Subcutaneous abdominal adipose tissue (tissue), 5 donors: ENCODE measurements at regions not wholly inside any gene's neighbourhood (a gene's known extent, or its start where the extent isn't known, plus 50 kb on each side); places are given as distances from the start of the nearest gene placed in this dataset.

Experiments used
- H3K27ac ChIP-seq: one replicate; pipeline ENCODE4 v1.7.0; 2013; ENCODE audit warnings: low read depth, mild to moderate bottlenecking, inconsistent platforms, low read length, moderate library complexity
- H3K27me3 ChIP-seq, 5 donors: one replicate each; pipeline ENCODE4 v1.7.0; 2013; ENCODE audit warnings: low read length in 5 of 5, inconsistent platforms in 1 of 5; ENCODE audit not compliant: control insufficient read depth in 5 of 5, insufficient read depth in 4 of 5
- H3K36me3 ChIP-seq, 5 donors: one replicate each; pipeline ENCODE4 v1.7.0; 2013; ENCODE audit warnings: low read length in 5 of 5; ENCODE audit not compliant: control insufficient read depth in 5 of 5, insufficient read depth in 5 of 5
- H3K4me1 ChIP-seq, 5 donors: one replicate each; pipeline ENCODE4 v1.7.0; 2013; ENCODE audit warnings: low read length in 5 of 5, mild to moderate bottlenecking in 3 of 5, moderate library complexity in 1 of 5; ENCODE audit not compliant: control insufficient read depth in 5 of 5, insufficient read depth in 5 of 5
- H3K4me3 ChIP-seq, 5 donors: one replicate each; pipeline ENCODE4 v1.7.0; 2013; ENCODE audit warnings: low read length in 5 of 5, low read depth in 1 of 5
- H3K9ac ChIP-seq, 5 donors: one replicate each; pipeline ENCODE4 v1.7.0; 2013; ENCODE audit warnings: low read length in 5 of 5, mild to moderate bottlenecking in 4 of 5, moderate library complexity in 3 of 5
- H3K9me3 ChIP-seq, 5 donors: one replicate each; pipeline ENCODE4 v1.7.0; 2013; ENCODE audit warnings: low read length in 5 of 5; ENCODE audit not compliant: control insufficient read depth in 5 of 5
- donor health status: healthy.
- donor health status: healthy.
- donor health status: healthy.
- donor health status: healthy.
- donor health status: healthy.

DNA sequence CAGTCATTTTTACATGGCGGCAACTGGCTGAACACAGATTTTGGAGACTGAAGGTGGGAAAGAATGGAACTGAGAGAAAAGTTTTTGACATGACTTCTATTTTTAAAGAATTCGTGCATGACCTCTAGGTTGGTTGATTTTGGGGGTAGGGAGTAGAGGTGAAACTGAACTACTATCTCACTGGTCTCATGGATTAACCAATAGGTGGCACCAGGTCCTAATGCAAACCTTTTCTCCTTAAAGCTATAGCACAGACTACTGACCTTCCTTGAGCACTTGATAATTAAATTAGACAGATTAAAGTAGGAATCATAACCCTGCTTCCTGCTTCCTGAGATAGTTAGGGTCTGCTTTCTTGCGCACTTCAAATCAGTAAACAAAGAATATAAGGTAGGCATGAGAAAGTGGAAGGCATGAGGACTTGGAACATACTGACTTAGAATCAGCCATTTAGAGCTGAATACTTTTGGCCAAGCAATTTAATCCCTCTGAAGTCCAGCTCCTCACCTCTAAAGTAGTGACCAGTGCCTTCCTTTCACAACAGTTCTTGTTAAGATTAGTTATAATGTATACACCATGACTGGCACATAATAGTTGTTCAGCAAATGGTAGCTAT lies 206.0 kb downstream of the CENPF start:
- peaks cover 0 to 2% (median 0%) of the 10 kb centered on the region in 5 donors for H3K4me1 ChIP-seq
- H3K4me3 ChIP-seq: no peak overlapping the region
- no peaks in the 10 kb centered on the region for H3K36me3 ChIP-seq
- H3K27ac ChIP-seq: no peak overlapping the region
- H3K27me3 ChIP-seq: no peaks in the 10 kb centered on the region
- peaks cover 0 to 10% (median 8%) of the 10 kb centered on the region in 5 donors for H3K9me3 ChIP-seq
- H3K9ac ChIP-seq: no peak overlapping the region

DNA sequence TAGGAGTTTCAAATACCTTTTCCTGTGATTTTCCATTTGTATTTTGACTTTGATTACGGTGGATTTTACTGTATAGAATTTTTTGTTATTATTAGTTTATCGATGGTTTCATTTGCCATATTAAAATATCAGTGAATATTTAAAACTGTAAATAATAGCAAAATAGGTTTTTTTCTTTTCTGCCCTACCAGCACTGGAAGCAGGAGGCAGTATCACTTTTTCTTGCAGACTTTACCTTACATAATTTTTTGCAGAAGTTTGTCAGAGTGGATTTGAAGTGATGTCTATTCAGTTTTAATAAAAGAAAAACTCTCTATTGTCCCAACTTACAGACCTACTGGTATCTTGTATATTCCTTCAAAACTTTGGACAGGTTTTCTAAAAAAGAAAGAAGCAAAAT lies 213.6 kb downstream of the CENPF start:
- Histone ChIP-seq H3K36me3 (no peaks in the 10 kb centered on the region), H3K27me3 (no peaks in the 10 kb centered on the region), H3K4me3 (no peak overlapping the region), H3K9me3 (no peaks in the 10 kb centered on the region), H3K4me1 (no peaks in the 10 kb centered on the region), H3K27ac (no peak overlapping the region), H3K9ac (no peak overlapping the region)

DNA sequence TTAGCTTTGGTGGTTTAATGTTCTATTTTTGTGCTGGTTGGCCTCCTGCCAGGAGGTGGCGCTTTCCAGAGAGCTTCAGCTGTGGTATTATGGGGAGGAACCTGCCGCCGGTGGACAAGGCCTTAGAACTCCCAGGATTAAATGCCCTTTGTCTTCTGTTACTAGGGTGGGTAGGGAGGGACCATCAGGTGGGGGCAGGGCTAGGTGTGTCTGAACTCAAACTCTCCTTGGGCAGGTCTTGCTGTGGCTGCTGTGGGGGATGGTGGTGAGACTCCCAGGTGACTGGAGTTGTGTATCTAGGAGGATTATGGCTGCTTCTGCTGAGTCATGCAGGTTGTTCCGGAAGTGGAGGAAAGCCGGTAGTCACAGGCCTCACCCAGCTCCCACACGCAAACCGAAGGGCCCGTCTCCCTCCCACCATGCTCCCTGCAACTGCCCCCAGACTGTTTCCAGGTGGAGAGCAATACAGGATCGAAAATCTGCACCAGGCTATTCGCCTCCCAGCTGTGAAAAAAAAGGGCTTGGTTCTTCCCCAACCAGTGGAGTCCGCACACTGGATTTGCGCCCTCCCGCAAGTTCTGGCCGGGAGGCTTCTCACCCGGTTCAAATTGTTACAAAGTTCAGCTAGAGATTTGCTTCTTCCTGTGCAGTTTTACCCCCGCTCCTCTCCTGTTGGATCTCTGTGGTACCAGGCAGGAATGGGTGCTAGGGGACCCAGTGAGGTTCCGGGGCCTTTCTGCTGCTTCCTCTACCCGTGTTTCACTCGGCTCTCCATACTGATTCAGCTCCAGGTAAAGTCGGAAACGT lies 220.5 kb downstream of the CENPF start:
- Histone ChIP-seq H3K27ac (no peak overlapping the region), H3K9me3 (peaks cover 0 to 11% (median 10%) of the 10 kb centered on the region in 5 donors), H3K4me1 (no peaks in the 10 kb centered on the region)

DNA sequence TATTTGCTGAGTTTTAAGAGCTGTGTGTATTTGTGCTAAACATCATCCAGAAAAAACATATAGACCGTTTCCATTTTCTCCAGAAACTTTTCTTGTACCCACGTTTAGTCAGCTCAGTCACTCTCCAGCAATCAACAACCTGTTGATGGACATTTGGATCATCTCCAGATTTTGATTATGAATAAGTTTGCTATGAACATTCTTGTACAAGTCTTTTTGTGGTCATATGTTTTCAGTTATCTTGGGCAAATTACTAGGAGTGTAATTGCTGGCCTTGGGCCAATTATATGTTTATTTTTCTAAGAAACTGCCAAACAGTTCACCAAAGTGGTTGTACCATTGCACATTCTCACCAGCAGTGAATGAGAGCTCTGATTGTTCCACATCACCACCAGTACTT lies 221.8 kb downstream of the CENPF start:
- peaks cover 0 to 16% (median 11%) of the 10 kb centered on the region in 5 donors for H3K9me3 ChIP-seq
- H3K9ac ChIP-seq: no peak overlapping the region
- no peaks in the 10 kb centered on the region for H3K36me3 ChIP-seq
- H3K27me3 ChIP-seq: no peaks in the 10 kb centered on the region
- H3K27ac ChIP-seq: no peak overlapping the region
- H3K4me3 ChIP-seq: no peak overlapping the region
- H3K4me1 ChIP-seq: no peaks in the 10 kb centered on the region

More for the DNA sequence above, 220.5 kb downstream of the CENPF start:
- no peaks in the 10 kb centered on the region for H3K36me3 ChIP-seq
- no peak overlapping the region for H3K4me3 ChIP-seq
- H3K9ac ChIP-seq: no peak overlapping the region
- no peaks in the 10 kb centered on the region for H3K27me3 ChIP-seq

DNA sequence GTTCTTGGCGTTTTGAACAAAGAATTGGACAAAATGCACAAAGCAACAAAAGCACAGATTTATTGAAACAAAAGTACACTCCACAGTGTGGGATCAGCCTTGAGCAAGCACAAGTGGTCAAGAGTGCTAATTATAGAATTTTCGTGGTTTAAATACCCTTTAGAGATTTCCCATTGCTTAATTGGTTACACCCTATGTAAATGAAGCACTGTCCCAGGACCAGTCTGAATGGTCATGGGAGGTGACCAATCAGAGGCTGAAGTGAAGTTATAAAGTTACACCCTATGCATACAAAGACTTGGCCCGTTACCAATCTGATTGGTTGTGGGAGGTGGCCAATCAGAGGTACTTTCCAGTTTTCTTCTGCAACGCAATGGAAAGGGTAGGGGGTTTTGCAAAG lies 223.6 kb downstream of the CENPF start:
- H3K27ac ChIP-seq: no peak overlapping the region
- H3K9ac ChIP-seq: no peak overlapping the region
- no peaks in the 10 kb centered on the region for H3K27me3 ChIP-seq
- H3K36me3 ChIP-seq: no peaks in the 10 kb centered on the region
- H3K4me1 ChIP-seq: no peaks in the 10 kb centered on the region
- peaks cover 0 to 16% (median 11%) of the 10 kb centered on the region in 5 donors for H3K9me3 ChIP-seq
- no peak overlapping the region for H3K4me3 ChIP-seq

DNA sequence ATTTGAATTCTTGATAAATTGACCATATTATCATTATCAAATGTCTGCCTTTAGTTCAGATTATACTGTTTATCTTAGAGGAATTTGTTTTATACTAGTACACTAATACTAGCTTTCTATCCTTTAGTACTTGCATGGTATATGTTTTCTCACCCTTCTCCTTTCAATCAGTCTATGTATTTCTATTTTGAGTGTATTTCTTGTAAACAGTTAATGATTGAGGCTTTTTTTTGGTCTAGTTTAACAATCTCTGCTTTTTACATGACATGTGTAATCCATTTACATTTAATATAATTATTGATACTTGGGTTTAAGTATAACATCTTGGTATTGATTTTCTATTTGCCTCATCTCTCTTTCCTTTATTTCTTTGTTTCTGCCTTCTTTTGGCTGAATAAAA lies 224.9 kb downstream of the CENPF start:
- no peak overlapping the region for H3K27ac ChIP-seq
- H3K4me1 ChIP-seq: no peaks in the 10 kb centered on the region
- no peaks in the 10 kb centered on the region for H3K27me3 ChIP-seq
- no peak overlapping the region for H3K4me3 ChIP-seq
- H3K9me3 ChIP-seq: peaks cover 0 to 16% (median 11%) of the 10 kb centered on the region in 5 donors
- H3K9ac ChIP-seq: no peak overlapping the region
- no peaks in the 10 kb centered on the region for H3K36me3 ChIP-seq

DNA sequence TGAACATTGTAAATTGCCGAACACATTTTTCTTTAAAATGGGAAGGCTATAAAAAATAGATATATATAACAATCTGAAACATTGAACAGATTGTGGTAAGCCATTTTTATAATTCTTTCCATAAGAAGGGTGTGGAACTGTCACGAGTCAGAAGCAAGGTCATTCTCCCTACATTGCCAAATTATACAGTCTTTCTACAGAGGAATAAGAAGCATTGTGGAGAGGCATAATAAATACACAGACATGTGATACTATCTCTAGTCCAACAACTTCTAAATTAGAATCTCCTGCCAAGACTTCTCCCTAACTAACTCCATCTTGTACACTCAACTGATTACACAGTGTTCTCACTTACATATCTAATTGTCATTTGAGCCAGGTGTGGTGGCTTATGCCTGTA lies 227.9 kb downstream of the CENPF start:
- Histone ChIP-seq H3K27me3 (no peaks in the 10 kb centered on the region), H3K4me3 (no peak overlapping the region), H3K9me3 (peaks cover 0 to 16% (median 11%) of the 10 kb centered on the region in 5 donors), H3K27ac (no peak overlapping the region), H3K36me3 (no peaks in the 10 kb centered on the region), H3K9ac (no peak overlapping the region), H3K4me1 (peaks cover 0 to 18% (median 10%) of the 10 kb centered on the region in 5 donors)

DNA sequence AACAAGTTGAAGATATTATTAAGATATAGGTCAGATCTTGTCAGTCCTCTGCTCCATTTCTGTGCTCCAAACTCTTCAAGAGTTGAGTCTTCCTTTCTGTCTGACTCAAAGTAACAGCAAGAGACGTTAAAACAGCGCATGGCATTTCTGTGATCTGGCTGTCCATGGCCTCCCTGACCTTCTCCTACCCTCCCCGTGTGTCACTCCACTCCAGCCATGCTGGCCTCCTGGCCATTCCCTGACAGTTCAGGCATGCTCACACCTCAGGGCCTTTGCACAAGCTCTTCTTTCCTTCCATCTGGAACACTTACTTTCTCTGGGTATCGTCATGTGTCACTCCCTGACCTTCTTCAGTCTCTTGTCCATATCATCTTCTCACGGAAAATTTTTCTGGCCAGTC lies 229.0 kb downstream of the CENPF start:
- Histone ChIP-seq H3K27me3 (no peaks in the 10 kb centered on the region), H3K9ac (no peak overlapping the region), H3K9me3 (peaks cover 0 to 16% (median 10%) of the 10 kb centered on the region in 5 donors), H3K27ac (no peak overlapping the region), H3K4me3 (no peak overlapping the region), H3K4me1 (peaks cover 0 to 18% (median 10%) of the 10 kb centered on the region in 5 donors), H3K36me3 (no peaks in the 10 kb centered on the region)

DNA sequence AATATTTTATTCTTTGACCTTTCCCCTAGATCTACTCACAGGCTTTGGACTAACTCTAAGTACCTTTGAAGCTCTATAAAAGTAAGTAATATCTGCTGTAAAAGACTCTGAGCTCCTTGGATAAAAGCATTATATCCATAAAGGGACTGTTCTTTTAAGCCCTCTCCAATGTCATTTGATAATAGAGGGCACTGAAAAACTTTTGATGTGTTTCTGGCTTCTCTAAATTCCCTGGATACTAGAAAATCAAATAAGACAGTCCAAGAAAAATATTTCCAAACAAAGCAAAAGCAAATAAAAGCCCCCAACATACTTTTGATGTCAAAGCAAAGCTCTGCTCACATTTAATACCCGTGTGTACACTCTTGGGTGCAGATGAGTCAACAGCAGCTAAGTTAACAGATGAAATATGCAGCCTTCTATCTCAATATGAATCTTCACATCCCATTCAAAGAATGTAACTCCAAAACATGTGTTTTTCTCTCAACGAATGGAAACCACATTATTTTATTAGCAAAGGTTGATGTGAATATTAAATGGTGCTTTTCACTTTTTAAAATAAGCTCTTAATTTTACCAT lies 230.3 kb downstream of the CENPF start:
- H3K4me3 ChIP-seq: no peak overlapping the region
- no peak overlapping the region for H3K9ac ChIP-seq
- peaks cover 0 to 8% (median 4%) of the 10 kb centered on the region in 5 donors for H3K9me3 ChIP-seq
- H3K27ac ChIP-seq: no peak overlapping the region
- peaks cover 0 to 18% (median 10%) of the 10 kb centered on the region in 5 donors for H3K4me1 ChIP-seq
- H3K27me3 ChIP-seq: no peaks in the 10 kb centered on the region
- no peaks in the 10 kb centered on the region for H3K36me3 ChIP-seq

DNA sequence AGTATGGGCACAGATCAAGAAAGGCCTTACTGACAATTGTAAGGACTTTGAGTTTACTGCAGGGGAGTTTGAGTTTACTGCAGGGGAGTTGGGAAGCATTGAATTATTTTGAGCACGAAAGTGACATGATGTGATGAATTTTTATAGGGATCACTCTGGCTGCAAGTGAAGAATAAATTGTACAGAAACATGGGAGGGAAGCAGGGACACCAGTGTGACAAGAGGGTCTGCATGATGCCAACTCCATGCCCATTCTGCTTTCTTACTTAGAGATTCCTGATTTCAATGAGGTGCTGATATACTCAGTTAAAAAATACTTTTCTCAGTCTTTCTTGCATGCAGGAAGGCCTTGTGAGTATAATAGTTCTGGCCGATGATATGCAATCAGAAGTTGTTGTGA lies 234.4 kb downstream of the CENPF start:
- H3K9ac ChIP-seq: no peak overlapping the region
- H3K4me3 ChIP-seq: no peak overlapping the region
- peaks cover 0 to 18% (median 10%) of the 10 kb centered on the region in 5 donors for H3K4me1 ChIP-seq
- no peaks in the 10 kb centered on the region for H3K36me3 ChIP-seq
- H3K27me3 ChIP-seq: no peaks in the 10 kb centered on the region
- no peaks in the 10 kb centered on the region for H3K9me3 ChIP-seq
- H3K27ac ChIP-seq: no peak overlapping the region
